Central memory CD8-positive, alpha-beta T cell (primary cell): ENCODE measurements at regions not wholly inside any gene's neighbourhood (a gene's known extent, or its start where the extent isn't known, plus 50 kb on each side); places are given as distances from the start of the nearest gene placed in this dataset.
"Not testable (repeated sequence)": the region's sequence is repeated elsewhere in the genome, so short reads cannot be mapped to it uniquely, and the experiment has no call there.

ENCODE experiments used
- ATAC-seq: fragments of 150-1000 bp; cut with Tn5 transposase; replicated peaks from 2 replicates; pipeline ENCODE4 v1.10.0; 2022; ENCODE audit warnings: mild to moderate bottlenecking, moderate FRiP score, moderate number of reproducible peaks; ENCODE audit not compliant: poor library complexity, severe bottlenecking; ENCODE audit errors: extremely low read depth
- DNase-seq, 2 donors: peaks; one replicate each; pipeline ENCODE4 v3.0.0; 2021; ENCODE audit warnings: low spot score in 2 of 2
- H3K27ac Mint-ChIP-seq: one replicate; pipeline ENCODE4 v1.8.0; 2022; ENCODE audit warnings: low read depth, mild to moderate bottlenecking, moderate library complexity, mixed read lengths
- H3K27me3 Mint-ChIP-seq: one replicate; pipeline ENCODE4 v1.8.0; 2022; ENCODE audit warnings: mixed read lengths
- H3K36me3 Mint-ChIP-seq: one replicate; pipeline ENCODE4 v1.8.0; 2022; ENCODE audit warnings: mild to moderate bottlenecking, moderate library complexity, mixed read lengths; ENCODE audit not compliant: insufficient read depth
- H3K4me1 Mint-ChIP-seq: one replicate; pipeline ENCODE4 v1.8.0; 2022; ENCODE audit warnings: mixed read lengths
- H3K4me3 Mint-ChIP-seq: one replicate; pipeline ENCODE4 v1.8.0; 2022; ENCODE audit warnings: mild to moderate bottlenecking, moderate library complexity, mixed read lengths
- H3K9me3 Mint-ChIP-seq: one replicate; pipeline ENCODE4 v1.8.0; 2022; ENCODE audit warnings: mixed read lengths

DNA sequence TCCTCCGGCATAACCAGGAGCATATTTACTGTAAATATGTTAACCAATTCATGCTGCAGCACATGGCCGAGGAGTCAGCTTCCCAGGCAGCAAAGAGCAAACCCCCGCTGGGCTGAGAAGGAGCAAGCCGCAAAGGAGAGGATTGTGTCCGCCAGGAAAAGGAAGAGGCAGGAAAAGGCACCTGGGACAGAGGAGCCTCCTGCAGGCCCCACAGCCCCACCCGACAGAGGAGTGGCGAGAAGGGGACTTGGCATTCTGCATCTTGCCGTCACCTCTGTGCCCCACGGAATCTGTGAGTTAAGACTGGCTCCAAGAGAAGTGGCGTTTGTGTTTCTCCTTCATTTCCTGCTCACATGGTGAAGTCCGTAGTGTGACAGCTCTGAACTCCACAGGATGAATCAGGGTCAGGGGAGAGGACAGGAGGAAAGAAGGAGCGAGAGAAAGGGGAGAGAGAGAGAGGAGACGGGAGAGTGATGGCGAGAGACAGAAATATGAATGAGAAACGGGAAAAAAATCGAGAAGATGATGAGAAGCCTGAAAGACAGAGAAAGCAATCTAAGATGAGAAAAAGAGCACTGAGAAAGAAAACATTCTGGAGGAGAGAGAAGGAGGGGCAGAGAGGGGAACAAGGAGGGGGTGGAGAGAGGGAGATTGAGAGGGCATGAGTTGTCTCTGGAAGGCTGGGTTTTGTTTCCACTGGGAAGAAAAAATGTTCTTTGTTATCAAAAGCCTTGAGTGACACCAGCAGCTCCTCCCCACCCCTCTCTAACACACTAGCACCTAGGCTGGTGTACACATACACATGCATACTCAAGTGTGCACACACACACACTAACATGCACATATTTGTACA, 489.6 kb downstream of the MN1 start:
- Mint-ChIP-seq H3K9me3 (peaks cover 5% of the 10 kb centered on the region), H3K4me3 (no peak overlapping the region), H3K36me3 (no peaks in the 10 kb centered on the region), H3K27me3 (peaks cover 24% of the 10 kb centered on the region), H3K4me1 (no peaks in the 10 kb centered on the region), H3K27ac (no peak overlapping the region)
- no peak for DNase-seq
- no peak for ATAC-seq

- no peaks in the 10 kb centered on the region for H3K4me1 Mint-ChIP-seq
- ATAC-seq (no peak), DNase-seq (no peak)
- H3K9me3 Mint-ChIP-seq, result peaks cover 5% of the 10 kb centered on the region
- H3K4me3 Mint-ChIP-seq, result no peak overlapping the region
- H3K27me3 Mint-ChIP-seq, result peaks cover 29% of the 10 kb centered on the region
- no peaks in the 10 kb centered on the region for H3K36me3 Mint-ChIP-seq
- H3K27ac Mint-ChIP-seq, result no peak overlapping the region
Measured at GRCh38 chr22:27312565-27312964, 489.0 kb downstream of the MN1 start.

DNA sequence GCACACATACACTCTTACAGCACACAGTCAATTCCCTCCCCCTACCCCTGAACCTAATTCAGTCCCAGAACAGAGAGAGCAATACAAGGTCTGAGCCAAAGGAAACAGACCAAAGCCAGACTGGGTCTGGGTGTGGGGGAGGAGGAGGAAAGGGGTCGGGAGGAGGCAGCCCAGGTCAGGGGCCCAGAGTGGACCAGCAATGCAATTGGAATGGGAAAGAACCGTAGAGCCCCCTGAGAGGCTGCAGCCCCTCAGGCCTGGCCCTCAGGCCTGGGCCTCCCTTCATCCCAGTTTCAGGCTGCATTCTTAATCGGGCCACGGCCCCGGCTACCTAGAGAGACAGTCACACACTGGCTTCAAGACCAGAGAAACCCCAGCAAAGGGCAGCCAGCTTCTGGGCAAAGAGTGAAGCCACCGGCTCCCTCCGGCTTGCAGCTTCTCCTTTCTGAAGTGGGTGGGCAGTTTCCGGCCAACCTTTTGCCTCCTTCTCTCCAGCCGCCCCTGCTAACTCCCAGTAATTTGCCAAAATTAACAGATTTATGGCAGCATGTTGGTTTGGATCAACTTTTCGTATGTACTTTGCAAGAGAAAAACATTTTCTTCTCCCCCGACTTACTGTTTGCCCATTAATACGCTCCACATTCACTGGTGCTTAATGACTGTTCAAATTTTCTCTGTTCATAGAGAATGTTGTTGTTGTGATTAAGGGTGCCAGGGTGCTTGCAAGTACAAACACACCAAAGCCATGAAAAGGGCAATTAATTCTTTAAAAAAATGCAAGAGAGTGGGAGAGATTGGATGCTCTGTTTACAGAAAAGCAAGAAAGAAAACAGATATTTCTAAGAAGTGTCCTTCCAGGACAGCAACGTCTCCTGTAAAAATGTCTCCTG, 488.3 kb downstream of the MN1 start:
- H3K27me3 Mint-ChIP-seq, result peaks cover 35% of the 10 kb centered on the region
- no peak for ATAC-seq
- no peak for DNase-seq
- no peaks in the 10 kb centered on the region for H3K36me3 Mint-ChIP-seq
- H3K4me3 Mint-ChIP-seq, result no peak overlapping the region
- no peaks in the 10 kb centered on the region for H3K4me1 Mint-ChIP-seq
- peaks cover 5% of the 10 kb centered on the region for H3K9me3 Mint-ChIP-seq
- no peak overlapping the region for H3K27ac Mint-ChIP-seq

GRCh38 chr22:27314276-27314807, 487.2 kb downstream of the MN1 start:
- Mint-ChIP-seq H3K27me3 (peaks cover 47% of the 10 kb centered on the region), H3K4me1 (no peaks in the 10 kb centered on the region)
- no peak for DNase-seq

DNA sequence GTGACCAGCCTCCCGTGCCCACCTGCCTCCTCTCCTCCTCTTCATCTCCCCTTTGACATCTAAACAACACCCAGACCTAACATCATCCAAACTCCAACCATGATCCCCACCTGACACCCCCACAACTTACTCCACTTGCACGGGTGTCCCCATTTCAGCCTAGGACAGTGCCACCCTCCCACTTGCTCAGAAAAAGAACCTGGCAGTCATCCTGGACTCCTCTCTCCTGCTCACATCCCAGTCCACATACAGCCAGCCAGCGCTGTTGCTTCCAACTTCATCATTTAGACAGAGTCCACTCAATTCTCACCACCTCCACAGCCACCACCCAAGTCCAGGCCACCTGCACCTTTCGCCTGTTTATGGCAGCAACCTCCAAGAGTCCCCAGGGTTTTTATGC, 485.7 kb downstream of the MN1 start:
- no peak for DNase-seq
- no peaks in the 10 kb centered on the region for H3K9me3 Mint-ChIP-seq
- no peak for ATAC-seq
- no peaks in the 10 kb centered on the region for H3K4me1 Mint-ChIP-seq
- peaks cover 56% of the 10 kb centered on the region for H3K27me3 Mint-ChIP-seq
- no peak overlapping the region for H3K27ac Mint-ChIP-seq
- H3K36me3 Mint-ChIP-seq, result no peaks in the 10 kb centered on the region
- H3K4me3 Mint-ChIP-seq, result no peak overlapping the region

More at GRCh38 chr22:27314276-27314807, 487.2 kb downstream of the MN1 start:
- no peak overlapping the region for H3K4me3 Mint-ChIP-seq
- H3K36me3 Mint-ChIP-seq, result no peaks in the 10 kb centered on the region
- no peak for ATAC-seq
- H3K27ac Mint-ChIP-seq, result no peak overlapping the region
- H3K9me3 Mint-ChIP-seq, result no peaks in the 10 kb centered on the region

GRCh38 chr22:27317096-27317495, 484.5 kb downstream of the MN1 start:
- ATAC-seq, result no peak
- Mint-ChIP-seq H3K36me3 (no peaks in the 10 kb centered on the region), H3K4me3 (no peak overlapping the region), H3K27me3 (peaks cover 64% of the 10 kb centered on the region), H3K27ac (no peak overlapping the region), H3K9me3 (peaks cover 2% of the 10 kb centered on the region), H3K4me1 (no peaks in the 10 kb centered on the region)
- no peak for DNase-seq

- peaks cover 6% of the 10 kb centered on the region for H3K9me3 Mint-ChIP-seq
- H3K27ac Mint-ChIP-seq, result no peak overlapping the region
- H3K36me3 Mint-ChIP-seq, result no peaks in the 10 kb centered on the region
- H3K27me3 Mint-ChIP-seq, result peaks cover 73% of the 10 kb centered on the region
- ATAC-seq (no peak), DNase-seq (no peak)
- H3K4me3 Mint-ChIP-seq, result no peak overlapping the region
- no peaks in the 10 kb centered on the region for H3K4me1 Mint-ChIP-seq
Measured at GRCh38 chr22:27317971-27318428, 483.6 kb downstream of the MN1 start.

- Mint-ChIP-seq H3K27me3 (peaks cover 76% of the 10 kb centered on the region), H3K9me3 (peaks cover 6% of the 10 kb centered on the region), H3K4me1 (no peaks in the 10 kb centered on the region), H3K4me3 (no peak overlapping the region), H3K27ac (no peak overlapping the region), H3K36me3 (no peaks in the 10 kb centered on the region)
- DNase-seq (no peak), ATAC-seq (no peak)
Measured at GRCh38 chr22:27318516-27318915, 483.0 kb downstream of the MN1 start.

DNA sequence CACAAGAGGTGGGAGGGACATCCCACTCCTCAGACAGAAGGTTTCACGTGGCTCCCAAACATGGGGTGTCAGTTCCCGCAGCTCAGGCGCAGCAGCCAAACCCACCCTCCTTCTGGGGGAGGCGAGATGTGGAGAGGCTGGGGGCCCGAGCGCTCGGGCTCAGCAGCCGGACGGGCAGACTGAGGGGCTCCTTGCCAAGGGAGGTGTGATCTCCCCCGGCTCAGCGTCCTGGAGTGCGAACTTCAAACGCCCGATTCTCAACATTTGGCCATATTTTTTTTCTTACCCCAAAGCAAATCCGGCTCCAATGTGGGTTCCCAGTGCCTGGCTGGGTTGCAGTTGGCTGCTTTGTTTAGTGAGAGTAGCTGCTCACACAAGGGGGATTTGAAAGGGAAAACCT, 477.9 kb downstream of the MN1 start:
- H3K36me3 Mint-ChIP-seq, result no peaks in the 10 kb centered on the region
- no peak for DNase-seq
- no peak for ATAC-seq
- peaks cover 6% of the 10 kb centered on the region for H3K9me3 Mint-ChIP-seq
- H3K27me3 Mint-ChIP-seq, result peaks cover 55% of the 10 kb centered on the region
- no peak overlapping the region for H3K27ac Mint-ChIP-seq
- H3K4me3 Mint-ChIP-seq, result no peak overlapping the region
- no peaks in the 10 kb centered on the region for H3K4me1 Mint-ChIP-seq

- H3K36me3 Mint-ChIP-seq, H3K9me3 Mint-ChIP-seq, H3K27ac Mint-ChIP-seq, ATAC-seq, H3K4me3 Mint-ChIP-seq, H3K4me1 Mint-ChIP-seq, DNase-seq: not testable (repeated sequence)
- peaks cover 47% of the 10 kb centered on the region for H3K27me3 Mint-ChIP-seq
Measured at GRCh38 chr22:27324908-27325307, 476.6 kb downstream of the MN1 start.

DNA sequence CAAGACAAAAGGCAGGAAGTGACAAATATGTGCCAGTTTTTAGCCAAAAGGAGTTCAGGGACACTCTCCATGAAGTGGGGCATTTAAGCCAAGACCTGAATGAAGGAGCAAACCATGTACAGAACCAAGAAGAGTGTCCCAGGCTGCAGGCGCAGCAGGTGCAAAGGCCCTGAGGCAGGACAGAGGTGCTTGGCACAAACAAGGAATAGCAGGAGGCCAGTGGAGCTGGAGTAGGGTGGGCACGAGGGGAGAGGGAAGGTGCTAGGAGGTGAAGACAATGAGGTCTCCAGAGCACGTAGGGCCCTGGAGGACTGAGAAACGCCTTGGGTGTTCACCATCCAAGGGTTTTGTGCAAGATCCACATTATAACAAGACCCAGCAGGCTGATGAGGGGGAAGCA, 474.1 kb downstream of the MN1 start:
- Mint-ChIP-seq H3K27me3 (peaks cover 40% of the 10 kb centered on the region), H3K4me1 (no peaks in the 10 kb centered on the region), H3K4me3 (no peak overlapping the region), H3K27ac (no peak overlapping the region), H3K9me3 (no peaks in the 10 kb centered on the region), H3K36me3 (no peaks in the 10 kb centered on the region)
- DNase-seq, result no peak
- no peak for ATAC-seq

- no peaks in the 10 kb centered on the region for H3K4me1 Mint-ChIP-seq
- ATAC-seq (no peak), DNase-seq (no peak)
- no peaks in the 10 kb centered on the region for H3K9me3 Mint-ChIP-seq
- H3K4me3 Mint-ChIP-seq, result no peak overlapping the region
- H3K36me3 Mint-ChIP-seq, result no peaks in the 10 kb centered on the region
- H3K27ac Mint-ChIP-seq, result no peak overlapping the region
- peaks cover 36% of the 10 kb centered on the region for H3K27me3 Mint-ChIP-seq
Measured at GRCh38 chr22:27327981-27328721, 473.4 kb downstream of the MN1 start.
